Globus pallidus (tissue), 1 donor: ENCODE measurements at regions not wholly inside any gene's neighbourhood (a gene's known extent, or its start where the extent isn't known, plus 50 kb on each side); places are given as distances from the start of the nearest gene placed in this dataset.
"Not testable (repeated sequence)": the region's sequence is repeated elsewhere in the genome, so short reads cannot be mapped to it uniquely, and the experiment has no call there.

Experiments used
- DNase-seq: peaks from one replicate; pipeline ENCODE4 v3.0.0-alpha.2; 2015; ENCODE audit warnings: low spot score

DNA sequence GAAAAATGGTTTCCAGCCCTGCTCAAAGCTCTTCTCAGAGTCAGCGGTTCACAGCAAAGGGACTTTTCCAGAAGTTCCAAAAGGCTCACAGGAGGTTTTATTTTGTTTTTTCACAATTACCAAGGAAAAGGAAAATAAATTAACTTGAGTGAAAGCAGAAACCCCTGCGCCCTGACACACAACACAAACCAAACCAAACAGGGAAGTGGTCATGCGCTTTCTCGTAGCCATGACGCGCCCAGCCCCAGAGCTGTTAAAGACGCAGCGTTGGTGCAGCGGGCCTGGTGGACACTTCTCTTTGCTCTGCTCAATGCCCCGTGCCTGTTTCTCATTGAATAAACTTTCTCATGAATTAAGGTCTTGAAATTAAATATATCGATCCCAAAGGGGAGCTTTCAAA, 134.4 kb upstream of the LYZL2 start:
- DNase-seq: no peak

DNA sequence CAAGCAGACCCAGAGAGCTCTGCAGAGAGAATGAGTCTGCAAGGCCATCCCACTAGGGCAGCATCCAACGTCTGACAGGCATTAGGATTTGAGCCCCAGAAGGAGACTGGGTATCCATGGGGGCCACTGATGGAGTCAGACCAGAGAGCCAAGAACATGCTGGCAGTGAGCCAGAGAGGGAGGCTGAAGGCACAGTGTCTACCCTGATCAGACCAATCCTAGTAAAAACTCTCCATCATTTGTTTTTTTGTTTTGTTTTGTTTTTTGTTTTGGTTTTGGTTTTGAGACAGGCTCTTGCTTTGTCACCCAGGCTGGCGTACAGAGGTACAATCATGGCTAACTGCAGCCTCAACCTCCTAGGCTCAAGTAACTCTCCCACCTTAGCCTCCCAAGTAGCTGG, 133.1 kb upstream of the LYZL2 start:
- no peak for DNase-seq

DNA sequence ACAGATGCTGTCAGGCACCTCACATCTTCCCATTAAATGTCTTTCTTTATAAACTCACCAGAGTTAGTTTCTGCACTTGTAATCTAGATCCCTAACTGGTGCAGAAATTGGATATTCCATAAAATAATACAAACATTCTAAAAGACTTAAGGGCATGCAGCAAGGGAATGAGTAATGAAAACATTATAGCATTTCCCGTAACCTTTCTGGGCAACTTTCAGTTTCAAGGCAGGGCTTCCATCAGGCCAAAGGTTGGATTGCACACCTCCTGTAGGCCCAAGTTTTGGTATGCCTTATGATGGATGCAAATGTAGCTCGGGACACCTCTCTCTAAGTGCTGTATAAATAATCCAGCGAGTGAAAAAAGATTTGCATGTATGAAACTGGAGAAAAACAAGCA, 129.9 kb upstream of the LYZL2 start:
- no peak for DNase-seq

DNA sequence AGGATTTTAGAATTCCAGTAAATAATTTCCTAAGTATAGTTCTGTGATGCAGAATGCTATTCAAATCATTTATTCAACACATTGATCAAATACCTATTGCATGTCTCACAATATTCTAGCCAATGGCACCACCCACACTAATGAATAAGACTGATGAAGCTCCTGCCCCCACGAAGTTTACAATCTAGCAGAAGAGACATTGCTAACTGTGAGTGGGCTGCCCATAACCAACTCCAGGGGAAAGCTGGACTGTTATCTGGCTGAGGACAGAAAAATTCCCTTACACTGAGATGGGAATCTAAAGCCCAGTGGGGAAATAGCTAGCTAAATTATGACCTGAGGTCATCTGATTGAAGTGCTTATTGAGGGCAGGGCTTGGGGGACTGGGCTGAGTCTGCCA, 128.8 kb upstream of the LYZL2 start:
- DNase-seq: no peak

DNA sequence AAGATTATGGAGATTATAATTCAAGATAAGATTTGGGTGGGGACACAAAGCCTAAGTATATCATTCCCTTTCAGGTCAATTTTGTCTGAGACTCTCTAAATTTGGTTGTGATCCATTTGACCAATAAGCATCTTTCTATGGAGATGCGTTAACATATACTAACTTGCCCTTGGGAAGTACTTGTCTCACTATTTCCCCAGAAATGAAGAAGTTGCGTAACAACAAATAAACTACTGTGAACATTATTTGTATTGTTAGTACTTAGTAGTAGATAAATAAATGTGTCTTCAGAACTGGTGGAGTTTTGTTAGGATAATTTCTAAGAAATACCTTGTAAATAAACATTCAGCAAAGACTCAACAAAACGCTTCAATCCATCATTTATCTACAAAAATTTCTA, 127.3 kb upstream of the LYZL2 start:
- no peak for DNase-seq

DNA sequence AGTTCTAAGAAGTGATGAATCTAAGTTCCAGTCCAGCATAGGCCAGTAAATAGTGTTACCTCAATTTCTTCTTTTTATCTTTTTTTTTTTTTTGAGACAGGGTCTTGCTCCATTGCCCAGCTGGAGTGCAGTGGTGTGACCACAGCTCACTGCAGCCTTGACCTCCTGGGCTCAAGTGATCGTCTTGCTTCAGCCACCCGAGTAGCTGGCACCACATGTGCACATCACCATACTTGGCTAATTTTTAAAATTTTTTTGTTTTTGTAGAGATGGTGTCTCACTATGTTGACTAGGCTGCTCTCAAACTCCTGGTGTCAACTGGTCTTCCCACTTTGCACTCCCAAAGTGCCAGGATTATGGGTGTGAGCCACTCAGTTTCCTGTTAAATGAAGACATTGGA, 126.6 kb upstream of the LYZL2 start:
- no peak for DNase-seq

DNA sequence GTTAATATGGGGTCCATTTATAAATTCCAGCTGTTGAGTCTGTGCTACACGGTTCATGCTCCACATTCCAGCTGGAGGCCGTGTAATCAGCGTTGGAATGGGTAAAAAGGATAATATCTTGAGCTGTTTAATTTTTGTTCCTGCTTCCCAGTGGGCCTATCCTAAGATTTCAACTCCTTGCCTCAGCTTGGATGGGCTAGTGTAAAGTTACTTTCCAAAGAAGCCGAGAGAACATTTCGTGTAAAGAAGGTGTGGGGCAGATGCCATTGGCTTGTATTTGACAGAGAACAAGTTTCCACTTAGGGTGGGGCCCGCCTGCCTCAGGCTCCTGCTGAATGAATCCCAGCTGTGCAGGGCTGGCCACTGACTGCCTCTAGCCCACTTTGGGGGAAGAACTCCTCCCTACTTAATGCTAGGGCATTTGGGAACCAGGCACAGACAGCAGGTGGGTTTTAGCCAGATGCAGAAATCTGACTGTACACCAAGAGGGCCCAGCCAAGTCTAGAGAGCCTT, 125.9 kb upstream of the LYZL2 start:
- no peak for DNase-seq

DNA sequence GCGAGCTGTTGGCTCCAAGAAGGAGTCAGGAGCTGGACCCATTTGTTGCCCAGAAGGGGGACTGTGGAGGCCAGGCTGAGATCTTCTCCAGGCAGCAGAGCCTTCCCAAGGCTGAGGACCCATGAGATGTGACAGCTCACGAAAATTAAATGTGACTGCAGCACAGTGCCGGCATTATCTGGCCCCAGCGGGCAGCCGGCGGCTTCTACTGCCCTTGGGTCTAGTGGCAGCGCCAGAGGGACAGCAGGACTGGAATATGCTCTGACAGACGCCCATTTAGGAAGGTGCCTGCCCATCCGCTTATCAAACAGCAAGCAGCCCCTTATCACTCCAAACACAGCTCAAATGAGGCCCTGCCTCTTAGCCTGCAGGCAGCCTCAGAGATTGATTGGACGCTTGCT, 122.9 kb upstream of the LYZL2 start:
- peak; percentile 72 for DNase-seq

DNA sequence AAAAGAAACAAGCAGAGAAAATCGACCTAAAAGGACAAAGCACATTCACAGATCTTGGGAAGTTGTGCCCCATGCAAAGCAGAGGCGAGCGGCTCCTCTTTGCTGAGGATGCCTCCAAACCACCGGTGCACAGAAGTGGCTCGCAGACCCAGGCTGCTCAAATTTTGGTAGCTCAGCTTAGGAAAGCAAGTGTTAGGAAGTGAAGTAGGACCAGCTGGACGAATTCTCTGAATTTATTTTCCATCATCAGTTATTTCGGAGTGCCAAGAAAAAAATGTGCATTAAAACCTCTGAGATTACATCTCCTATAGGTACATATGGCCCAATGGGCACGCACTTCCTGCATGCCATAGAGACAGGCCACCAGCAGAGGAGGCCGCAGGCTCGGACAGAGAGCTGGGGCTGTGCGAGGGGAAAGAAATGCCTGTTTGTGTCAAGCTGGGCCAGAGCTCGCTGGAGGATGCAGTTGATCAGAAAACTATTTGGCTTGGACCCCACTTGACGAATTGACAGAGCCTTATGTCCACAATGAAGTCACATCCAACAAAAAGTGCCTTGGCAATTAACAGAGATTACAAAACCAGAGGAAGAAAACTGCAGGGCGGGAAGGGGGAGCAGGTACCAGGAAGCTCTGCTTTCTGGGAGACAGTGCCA, 122.3 kb upstream of the LYZL2 start:
- DNase-seq: peak; percentile 90

DNA sequence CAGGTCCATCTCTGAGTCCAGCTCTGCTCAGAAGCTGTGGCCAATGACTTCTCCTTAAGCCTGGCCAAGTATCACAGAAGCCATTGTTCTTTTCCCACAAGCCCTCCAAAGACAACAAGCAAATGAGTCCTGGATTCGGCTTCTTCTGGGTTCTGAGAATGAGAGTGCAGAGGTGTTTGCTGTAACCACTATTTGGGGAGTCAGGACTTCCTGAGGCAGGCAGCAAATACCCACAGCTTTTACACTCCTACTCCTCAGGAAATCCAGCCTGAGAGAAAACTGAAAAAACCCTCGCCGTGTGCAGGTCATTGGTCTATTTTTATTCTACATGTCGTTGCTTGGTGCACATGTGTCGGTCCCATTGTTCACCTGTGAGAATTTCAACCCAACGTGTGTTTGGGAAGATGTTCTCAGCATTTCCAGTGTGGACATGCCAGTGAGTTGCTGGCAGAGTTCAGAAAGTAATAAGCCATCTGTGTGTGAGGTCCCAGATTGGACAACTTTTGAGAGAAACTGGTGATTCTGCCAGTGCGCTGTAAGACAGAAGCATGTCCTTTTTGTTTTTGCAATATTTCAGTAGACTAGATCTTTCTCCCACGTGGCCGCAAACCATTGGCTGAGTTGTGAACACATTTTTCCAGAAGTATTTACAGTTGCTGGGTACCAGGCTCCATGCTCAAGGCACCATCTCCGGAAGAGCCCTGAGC, 121.6 kb upstream of the LYZL2 start:
- DNase-seq: no peak

DNA sequence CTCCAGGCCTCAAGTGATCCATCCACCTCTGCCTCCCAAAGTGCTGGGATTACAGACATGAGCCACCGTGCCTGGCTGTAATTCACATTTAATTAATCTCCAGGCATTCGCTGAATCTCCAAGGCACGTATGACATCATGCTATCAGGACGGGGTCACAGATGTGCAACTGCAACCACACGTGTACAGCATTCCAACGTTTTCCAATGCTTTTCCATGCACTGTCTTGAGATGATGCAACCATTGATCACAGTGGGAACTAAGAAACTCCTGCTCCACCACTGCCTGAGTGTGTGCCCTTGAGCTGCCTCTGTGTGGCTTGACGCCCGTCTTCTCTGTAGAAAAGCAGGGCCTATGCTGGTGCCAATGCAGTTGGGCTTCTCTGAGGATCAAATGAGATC, 119.8 kb upstream of the LYZL2 start:
- no peak for DNase-seq

DNA sequence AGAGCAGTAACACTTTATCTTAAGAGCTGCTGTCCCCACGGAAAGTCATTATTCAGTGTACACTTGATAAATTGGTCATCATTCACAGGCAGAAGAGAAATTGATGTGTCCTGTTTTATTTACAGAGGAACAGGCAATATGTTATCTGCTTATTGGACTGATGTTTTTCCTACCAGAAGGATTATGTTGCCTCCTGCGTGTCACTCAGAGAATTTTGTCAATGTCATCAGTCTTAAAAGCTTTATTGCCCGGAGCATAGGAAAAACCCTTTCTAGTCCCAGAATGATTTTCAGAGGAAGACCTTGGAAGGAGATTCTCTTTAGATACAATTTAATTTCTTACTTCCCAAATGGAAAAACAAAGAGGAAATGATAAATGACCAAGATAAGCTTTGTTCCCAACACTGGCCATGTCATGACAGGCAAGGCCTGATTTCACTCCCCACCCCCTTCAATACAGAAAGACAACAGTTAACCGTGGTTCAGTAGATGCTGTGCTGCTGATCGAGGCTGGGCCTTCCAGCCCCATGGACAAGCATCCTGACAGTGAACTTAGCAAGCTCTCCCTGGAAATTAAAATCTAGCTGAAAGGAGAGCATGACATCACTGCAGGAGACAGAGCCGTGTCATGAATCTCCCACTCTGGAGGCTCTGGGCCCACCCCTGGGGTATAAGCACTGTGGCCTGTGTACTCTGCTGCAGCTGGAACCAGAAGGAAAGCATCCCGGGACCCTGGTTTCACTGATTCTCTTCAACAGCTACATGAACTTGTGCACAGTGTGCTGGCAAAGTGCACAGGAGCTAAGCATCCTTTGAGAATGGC, 118.8 kb upstream of the LYZL2 start:
- DNase-seq: no peak

DNA sequence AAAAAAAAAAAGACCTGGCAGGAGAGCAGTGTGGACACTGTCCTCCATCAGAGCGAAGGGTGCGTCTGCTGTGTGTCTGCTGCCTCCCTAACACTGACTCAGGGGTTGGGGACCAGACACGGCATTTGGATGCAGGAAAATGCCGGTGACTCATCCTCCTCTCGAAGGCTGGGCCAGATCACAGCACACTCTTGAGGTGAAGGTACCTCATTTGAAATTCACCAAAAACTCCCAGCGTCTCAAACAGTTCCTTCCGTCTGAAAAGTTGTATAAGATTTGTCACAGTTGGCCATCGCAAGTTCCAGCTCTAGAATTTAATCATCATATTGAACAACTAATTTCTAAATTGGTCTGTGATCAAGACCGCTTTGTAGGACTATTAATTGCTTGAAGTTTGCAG, 118.1 kb upstream of the LYZL2 start:
- no peak for DNase-seq

DNA sequence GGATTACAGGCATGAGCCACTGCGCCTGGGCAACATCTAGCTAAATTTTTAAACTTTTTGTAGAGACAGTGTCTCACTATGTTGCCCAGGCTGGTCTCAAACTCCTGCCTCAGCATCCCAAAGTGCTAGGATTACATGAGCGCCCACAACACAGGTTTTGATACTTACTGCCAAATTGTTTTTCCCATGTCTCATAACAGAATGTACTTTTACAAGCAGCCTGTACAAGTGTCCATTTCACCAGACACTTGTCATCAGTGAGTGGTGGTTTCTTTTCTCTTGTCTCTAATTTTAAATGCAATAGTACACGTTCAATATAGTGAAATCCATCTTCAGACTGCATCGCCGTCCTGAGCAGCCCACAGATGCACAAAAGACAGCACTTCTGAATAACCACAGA, 116.4 kb upstream of the LYZL2 start:
- no peak for DNase-seq

DNA sequence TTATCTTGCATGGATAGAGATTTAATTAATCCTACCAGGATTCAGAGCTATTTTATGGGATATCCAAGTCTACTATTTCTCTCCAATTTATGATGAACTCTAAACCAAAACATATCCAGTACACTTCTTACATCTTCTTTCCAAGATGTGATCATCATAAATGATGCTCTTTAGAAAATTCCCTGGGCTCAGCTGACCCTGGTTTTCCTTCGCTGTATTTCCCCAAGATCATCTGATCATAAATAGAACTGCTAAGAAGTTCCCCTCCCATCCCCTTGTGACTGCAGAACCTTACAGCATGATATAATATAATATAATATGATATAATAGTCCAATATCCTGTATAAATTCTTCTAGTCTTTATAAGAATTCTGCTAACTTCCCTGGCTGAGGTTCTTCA, 114.6 kb upstream of the LYZL2 start:
- DNase-seq: no peak

DNA sequence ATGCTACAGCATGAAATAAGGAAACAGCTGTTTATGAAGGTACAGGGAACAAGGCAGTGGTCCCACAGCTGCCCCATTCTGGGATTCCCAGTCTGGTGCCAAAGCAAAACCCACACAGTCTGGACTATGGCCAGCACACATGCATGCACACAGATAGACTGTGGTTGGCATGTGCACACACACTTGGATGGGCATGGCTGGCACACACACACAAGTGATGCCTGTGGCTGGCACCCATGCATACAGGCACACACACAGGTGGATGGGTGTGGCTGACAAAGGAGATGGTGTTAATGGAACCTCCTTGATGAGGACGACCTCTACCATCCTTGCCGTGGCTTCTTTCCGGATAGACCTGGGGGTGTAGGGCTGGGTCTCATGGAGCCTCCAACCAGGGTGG, 114.0 kb upstream of the LYZL2 start:
- DNase-seq: no peak

DNA sequence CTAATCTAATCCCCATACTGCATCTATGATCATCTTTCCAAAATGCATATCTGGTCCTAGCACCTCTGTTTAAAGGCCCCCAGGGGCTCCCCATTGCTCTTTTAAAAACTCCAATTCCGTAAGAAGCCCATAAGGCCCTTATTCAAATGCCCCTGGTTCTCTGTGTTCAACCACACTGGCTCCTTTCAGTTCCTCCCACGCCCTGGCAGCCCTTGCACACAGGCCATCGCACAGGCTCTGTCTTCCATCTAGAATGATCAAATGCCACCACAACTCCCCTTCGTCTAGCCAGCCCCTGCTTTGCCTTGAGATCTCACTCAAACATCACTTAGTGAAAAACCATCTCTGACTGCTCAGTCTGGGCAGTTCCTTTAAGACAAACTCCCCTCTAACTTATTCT, 112.9 kb upstream of the LYZL2 start:
- no peak for DNase-seq

DNA sequence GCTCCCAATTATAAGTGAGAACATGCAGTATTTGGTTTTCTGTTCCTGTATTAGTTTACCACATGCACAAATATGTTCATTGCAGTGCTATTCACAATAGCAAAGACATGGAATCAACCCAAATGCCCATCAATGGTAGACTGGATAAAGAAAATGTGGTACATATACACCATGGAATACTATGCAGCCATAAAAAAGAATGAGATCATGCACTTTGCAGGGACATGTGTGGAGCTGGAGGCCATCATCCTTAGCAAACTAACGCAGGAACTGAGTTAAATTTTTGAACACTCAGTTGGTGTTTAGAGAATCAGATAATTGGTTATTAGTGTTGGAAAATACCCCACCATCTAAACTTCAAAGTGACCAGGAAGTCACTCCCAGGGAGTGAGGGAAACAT, 111.2 kb upstream of the LYZL2 start:
- DNase-seq: not testable (repeated sequence)

DNA sequence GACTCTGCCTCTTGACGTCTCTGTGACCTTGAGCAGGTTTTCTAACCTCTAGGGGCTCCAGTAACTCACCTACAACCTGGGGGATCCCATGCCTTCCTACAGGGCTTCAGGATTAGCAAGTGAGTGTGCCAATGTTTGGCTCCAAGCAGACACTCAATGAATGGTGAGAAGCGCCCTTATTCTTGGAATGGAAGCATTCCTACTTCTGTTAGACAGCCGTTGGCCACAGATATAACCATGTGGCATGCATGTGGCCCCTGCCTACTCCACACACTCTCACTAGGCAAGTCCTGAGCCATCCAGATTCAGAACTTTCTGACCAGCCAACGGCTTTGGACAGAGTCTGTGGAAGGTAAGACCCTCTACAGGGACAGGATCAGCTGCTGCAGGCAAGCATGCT, 108.9 kb upstream of the LYZL2 start:
- no peak for DNase-seq

DNA sequence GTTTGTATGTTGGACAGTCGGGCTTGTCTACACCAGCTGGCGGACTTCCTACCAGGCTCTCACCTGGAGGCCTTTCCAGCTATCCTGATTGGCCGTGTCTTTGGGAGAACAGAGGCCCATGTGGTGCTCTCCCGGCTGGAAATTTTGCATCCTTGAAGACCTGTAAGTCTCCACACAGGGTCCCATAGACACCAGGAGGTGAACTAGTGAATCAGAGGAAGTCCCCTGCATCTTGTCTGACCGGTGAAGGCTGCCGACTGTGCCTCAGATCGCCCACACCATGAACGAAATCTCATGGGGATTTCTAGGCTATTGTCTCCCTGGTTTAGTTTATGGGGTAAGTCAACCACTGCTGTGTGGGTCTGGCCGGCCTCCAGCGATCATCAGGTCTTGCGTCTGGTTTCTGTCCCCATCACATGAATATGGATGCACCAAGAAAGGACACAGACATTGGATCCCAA, 108.4 kb upstream of the LYZL2 start:
- DNase-seq: no peak

DNA sequence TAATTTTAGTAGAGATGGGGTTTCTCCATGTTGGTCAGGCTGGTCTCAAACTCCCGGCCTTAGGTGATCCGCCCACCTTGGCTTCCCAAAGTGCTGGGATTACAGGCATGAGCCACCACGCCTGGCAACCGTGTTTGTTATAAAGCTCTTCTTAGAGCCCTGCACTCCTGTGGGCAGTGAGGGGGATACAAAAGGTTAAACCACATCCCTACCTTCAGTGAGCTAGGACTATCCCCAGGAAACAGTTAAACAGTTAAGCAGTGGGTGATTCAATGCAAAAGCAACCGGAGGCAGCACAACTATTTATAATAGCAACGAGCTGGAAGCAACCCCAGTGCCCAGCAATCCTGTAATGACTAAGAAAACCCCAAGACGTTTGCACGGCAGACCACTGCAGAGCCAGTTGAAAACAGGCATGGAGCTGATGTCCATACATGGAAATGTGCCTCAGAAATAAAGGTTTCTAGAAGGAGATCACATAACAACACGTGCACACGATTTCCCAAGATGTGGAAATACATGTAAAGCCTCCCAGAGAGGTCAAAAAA, 107.2 kb upstream of the LYZL2 start:
- no peak for DNase-seq

DNA sequence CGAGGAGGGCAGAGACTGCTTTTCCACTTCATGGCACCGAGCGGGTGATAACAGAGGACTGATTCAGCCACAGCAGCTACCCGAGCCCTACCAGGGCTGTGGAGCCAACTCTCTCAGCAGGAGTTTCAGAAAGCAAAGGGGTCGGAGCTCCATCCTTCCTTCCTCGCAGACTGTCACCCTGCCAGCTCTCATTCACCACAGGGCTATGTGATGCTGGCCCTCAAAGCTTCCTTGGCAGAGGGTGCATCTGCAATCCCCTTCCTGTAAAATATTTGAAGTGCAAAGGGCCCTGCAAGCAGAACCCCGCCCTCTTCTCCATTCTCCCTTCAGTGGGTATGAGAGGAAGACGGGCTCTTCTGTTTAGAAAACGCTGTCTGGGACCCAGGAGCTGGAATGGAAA, 105.3 kb upstream of the LYZL2 start:
- DNase-seq: no peak

DNA sequence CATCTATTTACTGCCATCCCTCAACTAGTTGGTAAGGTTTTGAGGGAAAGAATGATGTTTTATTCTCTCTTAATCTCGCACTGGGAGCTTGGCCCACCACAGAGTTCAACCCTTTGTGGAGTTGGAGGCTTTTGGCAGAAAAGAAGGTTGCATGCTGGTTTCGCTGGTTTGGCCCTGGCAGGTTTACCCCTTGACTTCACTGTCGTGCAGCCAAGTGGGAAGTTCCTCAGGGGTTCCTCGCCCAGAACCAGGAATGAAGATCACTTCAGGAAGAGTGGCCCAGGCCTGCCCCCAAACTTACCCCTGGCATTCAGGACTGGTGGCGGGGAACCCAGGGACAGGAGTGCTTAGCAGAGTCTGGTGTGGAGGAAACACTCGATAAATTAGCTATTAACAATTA, 103.1 kb upstream of the LYZL2 start:
- no peak for DNase-seq
